ENCODE measurements at regions not wholly inside any gene's neighbourhood (a gene's known extent, or its start where the extent isn't known, plus 50 kb on each side); places are given as distances from the start of the nearest gene placed in this dataset.
"Not testable (repeated sequence)": the region's sequence is repeated elsewhere in the genome, so short reads cannot be mapped to it uniquely, and the experiment has no call there.

GRCh38 chr14:26320886-26321285 lies 276.9 kb downstream of the NOVA1 start:
- DNase-seq (ENCODE audit: low spot score) (no peak), ATAC-seq (no peak)
- intact Hi-C loops (cut with DNase I), result no loop called here

- DNase-seq (ENCODE audit: low spot score) (no peak), ATAC-seq (no peak)
- intact Hi-C loops (cut with DNase I), result no loop called here
Measured at GRCh38 chr14:26319139-26319864, 278.5 kb downstream of the NOVA1 start.

DNA sequence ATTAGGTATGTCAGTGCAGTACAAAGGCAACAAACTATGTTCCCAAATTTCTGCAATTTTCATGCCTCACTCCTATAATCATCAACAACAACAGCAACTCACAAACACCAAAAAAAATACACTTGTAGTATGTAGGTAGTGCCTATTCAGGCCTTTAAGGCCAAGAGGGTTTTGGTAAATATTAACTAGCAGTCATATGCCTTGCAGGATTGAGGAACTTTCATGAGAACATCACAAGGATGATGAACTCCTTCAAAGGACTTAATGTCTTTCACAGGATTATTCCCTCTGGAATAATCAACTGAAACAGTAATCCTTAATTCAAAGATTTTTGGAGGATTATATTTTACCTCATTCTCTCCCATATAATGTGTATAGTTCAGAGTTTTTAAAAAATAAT lies 293.8 kb downstream of the NOVA1 start:
- intact Hi-C loops (cut with DNase I), result no loop called here
- ATAC-seq, result no peak
- no peak for DNase-seq (ENCODE audit: low spot score)

GRCh38 chr14:26293909-26294308 lies 303.9 kb downstream of the NOVA1 start:
- DNase-seq (ENCODE audit: low spot score) (no peak), ATAC-seq (no peak)
- intact Hi-C loops (cut with DNase I), result no loop called here

GRCh38 chr14:26289891-26290486 lies 307.8 kb downstream of the NOVA1 start:
- DNase-seq (ENCODE audit: low spot score), result no peak
- ATAC-seq, result no peak
- intact Hi-C loops (cut with DNase I), result loop anchor here (5.0 kb wide), 1 partner anchor 1853 kb away; no protein-coding TSS in a partner anchor

- intact Hi-C loops (cut with DNase I), result loop anchor here (5.0 kb wide), 1 partner anchor 1850 kb away; no protein-coding TSS in a partner anchor
- ATAC-seq (no peak), DNase-seq (ENCODE audit: low spot score) (no peak)
Measured at GRCh38 chr14:26286913-26287205, 311.0 kb downstream of the NOVA1 start.

- DNase-seq (ENCODE audit: low spot score), result no peak
- ATAC-seq, result peak; percentile 62
- intact Hi-C loops (cut with DNase I), result loop anchor here (5.0 kb wide), 1 partner anchor 1849 kb away; no protein-coding TSS in a partner anchor
Measured at GRCh38 chr14:26286081-26286912, 311.5 kb downstream of the NOVA1 start.

GRCh38 chr14:26282578-26282977 lies 315.3 kb downstream of the NOVA1 start:
- peak; percentile 29 for ATAC-seq
- intact Hi-C loops (cut with DNase I), result no loop called here
- no peak for DNase-seq (ENCODE audit: low spot score)

DNA sequence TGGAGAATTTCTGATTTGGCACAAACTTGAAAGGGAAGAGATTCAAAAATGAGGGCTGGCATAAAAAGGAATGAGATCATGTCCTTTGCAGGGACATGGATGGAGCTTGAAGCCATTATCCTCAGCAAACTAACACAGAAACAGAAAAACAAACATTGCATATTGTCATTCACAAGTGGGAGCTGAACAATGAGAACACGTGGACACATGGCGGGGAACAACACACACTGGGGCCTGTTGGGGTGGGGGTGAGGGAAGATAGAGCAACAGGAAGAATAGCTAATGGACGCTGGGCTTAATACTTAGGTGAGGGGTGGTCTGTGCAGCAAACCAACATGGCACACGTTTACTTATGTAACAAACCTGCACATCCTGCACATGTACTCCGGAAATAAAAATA lies 315.8 kb downstream of the NOVA1 start:
- peak; percentile 40 for ATAC-seq
- intact Hi-C loops (cut with DNase I); DNase-seq (ENCODE audit: low spot score): not testable (repeated sequence)

GRCh38 chr14:26281280-26281998 lies 316.4 kb downstream of the NOVA1 start:
- ATAC-seq (peak; percentile 85), DNase-seq (ENCODE audit: low spot score) (no peak)
- intact Hi-C loops (cut with DNase I), result no loop called here

- ATAC-seq, result no peak
- no peak for DNase-seq (ENCODE audit: low spot score)
- intact Hi-C loops (cut with DNase I), result no loop called here
Measured at GRCh38 chr14:26276757-26277156, 321.1 kb downstream of the NOVA1 start.

- intact Hi-C loops (cut with DNase I), result no loop called here
- DNase-seq (ENCODE audit: low spot score) (no peak), ATAC-seq (no peak)
Measured at GRCh38 chr14:26265170-26265685, 332.6 kb downstream of the NOVA1 start.

DNA sequence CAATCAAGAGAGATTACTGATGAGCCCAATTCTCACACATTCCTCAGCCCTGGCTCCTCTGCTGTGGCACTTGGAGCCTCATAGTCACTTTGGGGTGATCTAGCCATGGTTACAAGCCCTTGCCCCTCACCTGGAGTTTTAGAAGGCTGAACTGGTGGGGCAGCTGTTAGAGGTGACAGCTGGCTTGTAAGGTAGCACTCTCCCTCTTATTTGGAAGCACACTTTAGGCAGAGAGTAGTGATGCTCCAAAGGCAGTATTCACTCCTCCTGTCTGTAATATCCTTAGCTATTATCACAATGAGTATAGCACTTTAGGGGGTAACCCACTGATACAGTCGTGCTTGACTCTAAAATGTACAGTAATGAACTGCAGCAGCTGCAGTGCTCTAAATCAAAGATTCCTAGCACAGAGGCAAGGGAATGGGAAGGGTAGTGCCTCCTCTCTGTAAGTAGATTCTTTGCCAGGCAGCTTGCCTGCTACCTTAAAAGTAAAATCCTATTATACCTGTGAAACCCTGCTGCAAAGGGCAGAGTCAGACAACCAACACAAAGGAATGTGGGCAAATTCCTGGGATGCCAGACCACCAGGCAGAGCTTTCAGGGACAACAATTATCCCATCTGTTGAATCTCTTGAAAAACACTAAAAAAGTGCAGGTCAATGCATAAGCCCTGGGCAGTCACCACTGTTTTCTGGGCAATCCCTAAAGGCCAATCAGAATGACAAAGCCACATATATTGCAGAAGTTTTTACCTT lies 336.3 kb downstream of the NOVA1 start:
- no peak for ATAC-seq
- intact Hi-C loops (cut with DNase I), result no loop called here
- no peak for DNase-seq (ENCODE audit: low spot score)

DNA sequence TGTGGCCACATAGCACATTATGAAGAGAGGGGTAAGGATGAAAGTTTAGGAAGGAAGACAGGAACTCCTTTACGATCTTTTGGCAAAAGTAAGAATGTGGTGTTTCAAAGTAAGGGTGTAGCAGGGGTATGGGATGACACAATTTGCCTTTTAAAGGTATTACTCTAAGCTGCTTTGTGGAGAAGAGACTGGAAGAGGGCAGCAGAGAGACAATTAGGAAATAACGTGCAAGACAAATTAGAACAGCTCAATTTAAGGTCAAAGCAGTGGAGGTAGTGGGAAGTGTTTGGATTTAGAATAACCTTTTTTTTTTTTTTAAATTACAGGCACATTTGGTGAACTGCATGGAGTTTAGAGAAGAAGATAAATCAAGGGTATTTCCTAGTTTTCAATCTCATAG lies 342.6 kb downstream of the NOVA1 start:
- intact Hi-C loops (cut with DNase I), result no loop called here
- DNase-seq (ENCODE audit: low spot score) (no peak), ATAC-seq (peak; percentile 88)

DNA sequence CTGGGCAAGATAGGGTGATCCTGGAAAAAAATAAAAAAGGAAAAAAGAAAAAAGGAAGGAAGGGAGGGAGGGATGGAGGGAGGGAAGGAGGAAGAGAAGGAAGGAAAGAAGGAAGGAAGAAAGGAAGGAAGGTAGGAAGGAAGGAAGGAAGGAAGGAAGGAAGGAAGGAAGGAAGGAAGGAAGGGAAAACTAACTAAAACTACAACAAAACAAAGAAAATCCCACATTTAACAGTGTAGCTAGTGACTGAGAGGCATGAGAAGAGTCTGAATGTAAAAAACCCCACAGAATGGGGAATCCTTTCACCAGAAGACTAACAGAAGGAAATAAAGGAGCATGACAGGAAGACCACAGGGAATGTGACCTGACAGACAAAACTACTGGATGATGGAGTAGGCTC lies 345.7 kb downstream of the NOVA1 start:
- intact Hi-C loops (cut with DNase I), result no loop called here
- no peak for ATAC-seq
- DNase-seq (ENCODE audit: low spot score), result no peak

- intact Hi-C loops (cut with DNase I), result no loop called here
- DNase-seq (ENCODE audit: low spot score) (no peak), ATAC-seq (no peak)
Measured at GRCh38 chr14:26233118-26233517, 364.7 kb downstream of the NOVA1 start.

DNA sequence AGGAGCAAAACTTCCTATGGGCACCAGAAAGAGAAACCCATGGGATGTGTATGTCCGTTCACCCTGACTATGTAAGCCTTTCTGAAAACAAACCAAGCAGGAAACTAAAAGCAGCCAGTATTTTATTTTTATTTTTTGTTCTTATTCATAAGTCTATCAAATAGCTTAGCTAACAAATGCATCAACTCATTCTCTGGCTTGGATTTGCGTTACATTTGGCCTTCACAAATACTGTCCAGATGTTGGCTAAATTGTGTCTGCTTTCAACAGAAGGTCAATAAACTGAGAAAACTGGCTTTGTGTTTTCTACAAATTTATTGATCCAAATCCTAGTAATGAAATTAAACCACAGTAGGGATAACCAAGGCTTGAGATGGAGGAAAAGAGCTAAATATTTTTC lies 379.0 kb downstream of the NOVA1 start:
- DNase-seq (ENCODE audit: low spot score) (no peak), ATAC-seq (peak; percentile 50)
- intact Hi-C loops (cut with DNase I), result no loop called here

DNA sequence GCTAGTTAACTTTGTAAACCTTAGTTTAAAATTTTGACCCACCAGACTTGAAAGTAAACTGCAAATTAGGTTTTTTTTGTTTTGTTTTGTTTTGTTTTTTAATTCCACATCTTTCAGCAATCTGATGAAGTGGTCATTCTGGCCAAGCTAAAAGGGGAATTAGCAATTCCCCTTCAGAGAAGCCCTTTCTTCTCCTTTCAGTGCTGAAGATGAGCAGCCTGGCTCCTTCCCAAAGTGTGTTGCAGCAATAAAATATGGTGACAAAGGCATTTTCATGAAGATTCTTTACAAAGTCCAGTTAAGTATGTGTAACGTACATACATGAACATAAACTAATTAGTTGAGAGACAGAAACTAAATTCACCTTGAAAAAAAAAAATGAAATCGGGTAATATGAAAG lies 380.1 kb downstream of the NOVA1 start:
- ATAC-seq, result peak; percentile 52
- DNase-seq (ENCODE audit: low spot score), result no peak
- intact Hi-C loops (cut with DNase I), result no loop called here

- DNase-seq (ENCODE audit: low spot score), result no peak
- intact Hi-C loops (cut with DNase I), result no loop called here
- no peak for ATAC-seq
Measured at GRCh38 chr14:26216786-26217185, 381.0 kb downstream of the NOVA1 start.
